Stimulated activated naive CD8-positive, alpha-beta T cell treated with anti-CD3 and anti-CD28 coated beads, Interleukin-15, Interleukin-2, amounts not matched to agents 100 ng/mL and 50 ng/mL, for 24 hours (primary cell): ENCODE measurements at regions not wholly inside any gene's neighbourhood (a gene's known extent, or its start where the extent isn't known, plus 50 kb on each side); places are given as distances from the start of the nearest gene placed in this dataset.

Experiments
- H3K27ac Mint-ChIP-seq: one replicate; pipeline ENCODE4 v1.8.0; 2021; ENCODE audit warnings: mild to moderate bottlenecking, mixed read lengths
- H3K27me3 Mint-ChIP-seq: one replicate; pipeline ENCODE4 v1.8.0; 2021; ENCODE audit warnings: mixed read lengths
- H3K36me3 Mint-ChIP-seq: one replicate; pipeline ENCODE4 v1.8.0; 2021; ENCODE audit warnings: low read depth, mixed read lengths
- H3K4me1 Mint-ChIP-seq: one replicate; pipeline ENCODE4 v1.8.0; 2021; ENCODE audit warnings: low read depth, mixed read lengths
- H3K4me3 Mint-ChIP-seq: one replicate; pipeline ENCODE4 v1.8.0; 2021; ENCODE audit warnings: mild to moderate bottlenecking, mixed read lengths
- H3K9me3 Mint-ChIP-seq: one replicate; pipeline ENCODE4 v1.8.0; 2021; ENCODE audit warnings: mixed read lengths

GRCh38 chr10:54961040-54961439 is 160.0 kb upstream of the PCDH15 start:
- Mint-ChIP-seq H3K9me3 (peaks cover 8% of the 10 kb centered on the region), H3K27ac (no peak overlapping the region), H3K4me3 (no peak overlapping the region), H3K4me1 (no peaks in the 10 kb centered on the region), H3K27me3 (no peaks in the 10 kb centered on the region), H3K36me3 (no peaks in the 10 kb centered on the region)

DNA sequence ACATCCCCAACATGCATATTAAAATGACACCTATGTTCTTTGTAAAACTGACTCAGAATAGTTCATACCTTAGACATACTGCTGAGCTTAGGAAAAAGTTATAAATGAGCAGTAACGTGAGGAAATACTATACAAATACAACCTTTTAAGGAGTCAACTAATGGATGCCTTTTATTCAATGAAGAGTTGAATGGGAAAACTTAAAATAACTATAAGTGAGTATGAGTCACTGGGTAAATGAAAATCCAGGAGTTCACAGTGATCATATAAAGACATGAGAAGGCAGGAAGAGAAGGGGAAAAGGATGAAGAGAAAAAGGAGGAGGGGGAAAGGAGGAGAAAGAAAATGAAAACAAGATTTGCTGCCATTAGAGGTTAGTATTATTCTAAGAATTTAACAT is 157.8 kb upstream of the PCDH15 start:
- no peaks in the 10 kb centered on the region for H3K27me3 Mint-ChIP-seq
- H3K36me3 Mint-ChIP-seq: no peaks in the 10 kb centered on the region
- no peaks in the 10 kb centered on the region for H3K4me1 Mint-ChIP-seq
- no peak overlapping the region for H3K4me3 Mint-ChIP-seq
- H3K9me3 Mint-ChIP-seq: peaks cover 10% of the 10 kb centered on the region
- no peak overlapping the region for H3K27ac Mint-ChIP-seq

- Mint-ChIP-seq H3K9me3 (peaks cover 6% of the 10 kb centered on the region), H3K27me3 (no peaks in the 10 kb centered on the region), H3K4me1 (no peaks in the 10 kb centered on the region), H3K27ac (no peak overlapping the region), H3K4me3 (no peak overlapping the region), H3K36me3 (no peaks in the 10 kb centered on the region)
Measured at GRCh38 chr10:54947605-54948004, 146.6 kb upstream of the PCDH15 start.

- Mint-ChIP-seq H3K4me1 (no peaks in the 10 kb centered on the region), H3K27me3 (no peaks in the 10 kb centered on the region), H3K27ac (no peak overlapping the region), H3K9me3 (peaks cover 7% of the 10 kb centered on the region), H3K4me3 (no peak overlapping the region), H3K36me3 (no peaks in the 10 kb centered on the region)
Measured at GRCh38 chr10:54940418-54940817, 139.4 kb upstream of the PCDH15 start.

- Mint-ChIP-seq H3K9me3 (no peaks in the 10 kb centered on the region), H3K27me3 (no peaks in the 10 kb centered on the region), H3K36me3 (no peaks in the 10 kb centered on the region), H3K4me3 (no peak overlapping the region), H3K4me1 (no peaks in the 10 kb centered on the region), H3K27ac (no peak overlapping the region)
Measured at GRCh38 chr10:54914049-54914448, 113.0 kb upstream of the PCDH15 start.

GRCh38 chr10:54909165-54909564 is 108.1 kb upstream of the PCDH15 start:
- H3K4me1 Mint-ChIP-seq: no peaks in the 10 kb centered on the region
- H3K27me3 Mint-ChIP-seq: no peaks in the 10 kb centered on the region
- H3K4me3 Mint-ChIP-seq: no peak overlapping the region
- H3K27ac Mint-ChIP-seq: no peak overlapping the region
- no peaks in the 10 kb centered on the region for H3K36me3 Mint-ChIP-seq
- no peaks in the 10 kb centered on the region for H3K9me3 Mint-ChIP-seq

DNA sequence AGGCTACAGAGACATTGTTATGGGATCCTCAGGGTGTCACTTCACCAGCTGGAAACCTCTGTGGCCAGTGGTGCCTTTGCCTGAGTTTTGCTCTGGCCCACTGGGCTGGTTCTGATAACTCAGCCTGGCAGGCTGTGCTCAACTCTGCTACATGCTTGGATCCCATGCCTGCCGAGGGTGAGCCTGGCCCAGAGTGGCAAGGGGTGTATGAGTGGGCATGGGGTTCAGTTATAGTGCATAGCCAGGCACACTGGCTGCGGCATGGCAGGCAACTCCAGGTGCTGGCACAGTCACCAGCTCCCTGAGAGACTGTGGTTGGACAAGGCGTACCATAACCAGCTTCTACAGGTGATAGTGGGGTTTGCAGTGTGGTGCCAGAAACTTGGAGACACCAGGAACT is 107.0 kb upstream of the PCDH15 start:
- Mint-ChIP-seq H3K4me1 (no peaks in the 10 kb centered on the region), H3K27ac (no peak overlapping the region), H3K9me3 (no peaks in the 10 kb centered on the region), H3K4me3 (no peak overlapping the region), H3K27me3 (no peaks in the 10 kb centered on the region), H3K36me3 (no peaks in the 10 kb centered on the region)

DNA sequence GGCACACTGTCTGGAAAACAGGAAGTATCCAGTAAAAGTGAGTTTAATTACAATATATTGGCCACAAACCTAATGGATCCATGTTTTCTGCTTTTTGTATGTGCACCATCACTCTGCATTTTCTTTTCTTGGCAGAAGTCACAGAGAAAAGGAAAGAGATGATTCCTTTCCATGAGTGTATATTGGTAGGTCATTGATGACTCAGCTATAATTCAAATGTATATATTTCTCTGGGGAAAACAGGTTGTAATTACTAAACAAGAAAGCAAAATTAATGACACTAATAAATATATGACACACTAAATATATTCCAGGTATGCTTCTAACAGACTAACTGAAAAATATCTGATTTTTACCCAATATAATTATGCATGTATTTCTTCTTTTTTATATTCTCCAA is 105.9 kb upstream of the PCDH15 start:
- Mint-ChIP-seq H3K4me1 (no peaks in the 10 kb centered on the region), H3K27me3 (no peaks in the 10 kb centered on the region), H3K36me3 (no peaks in the 10 kb centered on the region), H3K27ac (no peak overlapping the region), H3K4me3 (no peak overlapping the region), H3K9me3 (no peaks in the 10 kb centered on the region)

DNA sequence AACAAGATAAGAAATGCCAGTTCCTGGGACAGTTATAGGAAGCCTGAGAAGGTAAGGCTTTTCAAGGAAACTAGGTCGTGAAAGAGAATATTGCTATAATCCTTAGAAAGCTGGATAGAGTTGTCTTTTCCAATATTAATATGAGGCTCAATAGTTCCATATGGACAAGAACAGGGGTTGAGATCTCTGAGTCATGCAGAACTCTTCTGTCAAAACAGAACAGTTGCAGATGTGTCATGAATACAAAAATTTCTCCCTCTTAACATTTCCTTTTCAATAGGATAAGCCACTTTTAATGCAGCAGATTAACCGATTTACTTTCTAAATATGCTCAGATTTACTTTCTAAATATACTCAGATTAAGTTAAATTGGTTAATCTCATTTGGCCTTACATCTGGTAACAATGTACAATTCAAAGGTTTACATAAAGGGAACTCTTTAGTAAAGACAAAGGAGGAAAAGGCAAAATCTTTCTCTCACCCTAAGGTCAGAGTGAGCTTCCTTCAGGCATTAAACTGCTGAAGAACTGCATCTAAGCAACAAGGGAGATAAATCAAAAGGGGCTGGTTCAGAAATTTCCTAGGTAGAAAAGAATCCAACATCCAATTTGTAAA is 104.7 kb upstream of the PCDH15 start:
- Mint-ChIP-seq H3K9me3 (no peaks in the 10 kb centered on the region), H3K27me3 (no peaks in the 10 kb centered on the region), H3K4me1 (no peaks in the 10 kb centered on the region), H3K27ac (no peak overlapping the region), H3K36me3 (no peaks in the 10 kb centered on the region), H3K4me3 (no peak overlapping the region)

- no peaks in the 10 kb centered on the region for H3K36me3 Mint-ChIP-seq
- no peaks in the 10 kb centered on the region for H3K4me1 Mint-ChIP-seq
- no peaks in the 10 kb centered on the region for H3K9me3 Mint-ChIP-seq
- H3K27ac Mint-ChIP-seq: no peak overlapping the region
- no peaks in the 10 kb centered on the region for H3K27me3 Mint-ChIP-seq
- H3K4me3 Mint-ChIP-seq: no peak overlapping the region
Measured at GRCh38 chr10:54904833-54905232, 103.8 kb upstream of the PCDH15 start.

DNA sequence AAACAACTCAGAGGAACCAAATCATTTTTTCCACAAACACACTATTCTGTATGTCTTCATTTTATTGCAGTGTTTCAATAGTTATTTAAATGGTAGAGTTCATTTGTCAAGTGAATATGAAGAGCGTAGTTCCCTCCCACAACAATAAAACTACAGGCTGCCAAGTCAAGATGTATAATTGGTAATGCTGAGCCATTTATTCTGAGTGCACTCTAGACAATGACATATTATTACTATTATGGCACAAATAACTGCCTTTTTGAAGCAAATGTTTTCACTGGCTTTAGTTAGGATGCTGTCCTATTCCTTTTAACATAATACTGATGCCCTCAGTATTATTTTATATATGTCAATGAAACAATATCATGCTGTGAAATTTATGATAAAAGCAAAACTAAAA is 102.7 kb upstream of the PCDH15 start:
- Mint-ChIP-seq H3K27ac (no peak overlapping the region), H3K36me3 (no peaks in the 10 kb centered on the region), H3K4me1 (no peaks in the 10 kb centered on the region), H3K27me3 (no peaks in the 10 kb centered on the region), H3K4me3 (no peak overlapping the region), H3K9me3 (peaks cover 2% of the 10 kb centered on the region)

DNA sequence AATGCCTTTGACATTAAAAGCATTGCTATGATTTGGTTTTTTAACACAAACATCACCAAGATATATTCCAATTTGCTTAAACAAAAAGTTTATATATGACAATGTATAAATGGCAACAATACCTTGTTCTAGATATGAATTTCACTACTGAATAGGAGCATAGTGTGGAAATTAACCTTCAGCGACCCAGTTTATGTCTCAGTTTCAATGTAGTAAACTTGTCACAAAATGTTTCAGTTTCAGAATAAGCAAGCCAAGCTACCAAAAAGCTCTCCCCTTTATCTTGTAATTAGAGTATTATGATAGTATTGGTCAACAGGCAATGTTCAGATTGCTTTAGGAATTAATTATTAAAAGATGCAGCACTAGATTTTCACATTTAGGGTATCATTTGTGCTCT is 99.6 kb upstream of the PCDH15 start:
- Mint-ChIP-seq H3K4me3 (no peak overlapping the region), H3K27me3 (no peaks in the 10 kb centered on the region), H3K9me3 (peaks cover 4% of the 10 kb centered on the region), H3K27ac (no peak overlapping the region), H3K4me1 (no peaks in the 10 kb centered on the region), H3K36me3 (no peaks in the 10 kb centered on the region)

DNA sequence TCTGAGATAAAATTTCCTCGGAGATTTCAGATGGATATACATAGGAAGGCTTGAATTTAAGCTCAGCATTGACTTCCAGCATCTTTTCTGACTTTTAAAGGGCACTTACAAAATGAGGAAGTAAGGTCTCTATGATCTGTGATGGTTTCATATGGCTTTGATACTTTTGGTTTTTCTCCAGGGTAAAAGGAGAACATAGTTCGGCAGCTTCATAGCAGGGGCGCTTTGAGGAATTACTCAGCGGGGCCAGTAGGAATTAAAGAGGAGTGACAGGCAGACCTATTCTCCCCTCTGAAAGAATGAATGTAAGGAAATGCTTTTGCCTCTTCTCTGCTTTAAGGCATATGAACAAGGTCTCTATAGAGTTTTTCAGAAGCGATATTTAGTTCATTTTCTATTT is 80.0 kb upstream of the PCDH15 start:
- Mint-ChIP-seq H3K9me3 (peaks cover 7% of the 10 kb centered on the region), H3K4me1 (no peaks in the 10 kb centered on the region), H3K4me3 (no peak overlapping the region), H3K27ac (no peak overlapping the region), H3K36me3 (no peaks in the 10 kb centered on the region), H3K27me3 (no peaks in the 10 kb centered on the region)

DNA sequence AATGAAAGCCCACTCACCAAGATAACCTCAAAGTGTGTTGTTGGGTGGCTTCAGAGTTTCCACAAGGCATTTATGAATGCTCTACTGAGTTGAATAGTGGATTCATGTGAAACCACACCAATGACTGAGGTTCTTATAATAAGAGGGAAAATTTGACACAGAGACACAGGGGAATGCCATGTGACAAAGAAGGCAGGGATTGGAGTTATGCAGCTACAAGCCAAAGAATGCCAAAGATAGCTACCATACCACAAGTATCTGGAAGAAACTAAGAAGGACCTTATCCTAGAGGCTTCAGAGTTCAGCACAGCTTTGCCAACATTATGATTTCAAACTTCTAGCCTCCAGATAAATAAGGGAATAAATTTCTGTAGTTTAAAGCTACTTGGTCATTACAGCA is 68.0 kb upstream of the PCDH15 start:
- Mint-ChIP-seq H3K27me3 (no peaks in the 10 kb centered on the region), H3K36me3 (no peaks in the 10 kb centered on the region), H3K4me1 (no peaks in the 10 kb centered on the region), H3K9me3 (peaks cover 8% of the 10 kb centered on the region), H3K4me3 (no peak overlapping the region), H3K27ac (no peak overlapping the region)

DNA sequence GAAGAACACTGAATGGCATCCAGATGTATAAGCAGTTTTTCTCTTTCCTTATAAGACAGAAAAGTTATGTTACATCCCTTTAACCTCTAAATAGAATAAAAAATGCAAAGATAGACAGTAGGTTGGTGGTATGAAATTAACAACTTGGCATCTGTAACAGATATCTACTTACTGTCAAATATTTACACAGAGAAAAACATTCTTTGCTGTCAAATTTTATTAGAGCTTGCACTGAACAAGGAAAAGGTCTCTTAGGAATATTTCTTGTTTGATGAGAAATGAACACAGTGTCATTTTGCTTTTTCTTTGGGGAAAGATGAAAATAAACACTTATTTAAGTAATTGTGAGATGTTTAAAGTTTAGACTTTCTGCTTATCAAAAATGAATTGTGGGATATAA is 65.6 kb upstream of the PCDH15 start:
- no peak overlapping the region for H3K27ac Mint-ChIP-seq
- no peaks in the 10 kb centered on the region for H3K27me3 Mint-ChIP-seq

GRCh38 chr10:54854843-54855242 is 53.8 kb upstream of the PCDH15 start:
- Mint-ChIP-seq H3K9me3 (peaks cover 12% of the 10 kb centered on the region), H3K4me1 (no peaks in the 10 kb centered on the region), H3K27ac (no peak overlapping the region), H3K4me3 (no peak overlapping the region), H3K27me3 (no peaks in the 10 kb centered on the region), H3K36me3 (no peaks in the 10 kb centered on the region)

More for the DNA sequence above, 65.6 kb upstream of the PCDH15 start:
- Mint-ChIP-seq H3K4me1 (no peaks in the 10 kb centered on the region), H3K9me3 (peaks cover 8% of the 10 kb centered on the region), H3K4me3 (no peak overlapping the region), H3K36me3 (no peaks in the 10 kb centered on the region)
